GM18520 (cell line): ENCODE measurements at regions not wholly inside any gene's neighbourhood (a gene's known extent, or its start where the extent isn't known, plus 50 kb on each side); places are given as distances from the start of the nearest gene placed in this dataset.
"Not testable (repeated sequence)": the region's sequence is repeated elsewhere in the genome, so short reads cannot be mapped to it uniquely, and the experiment has no call there.

Experiments used
- ATAC-seq: cut with Tn5 transposase; IDR thresholded peaks from one replicate; pipeline ENCODE4 v1.9.1; 2021; ENCODE audit not compliant: unreplicated experiment

DNA sequence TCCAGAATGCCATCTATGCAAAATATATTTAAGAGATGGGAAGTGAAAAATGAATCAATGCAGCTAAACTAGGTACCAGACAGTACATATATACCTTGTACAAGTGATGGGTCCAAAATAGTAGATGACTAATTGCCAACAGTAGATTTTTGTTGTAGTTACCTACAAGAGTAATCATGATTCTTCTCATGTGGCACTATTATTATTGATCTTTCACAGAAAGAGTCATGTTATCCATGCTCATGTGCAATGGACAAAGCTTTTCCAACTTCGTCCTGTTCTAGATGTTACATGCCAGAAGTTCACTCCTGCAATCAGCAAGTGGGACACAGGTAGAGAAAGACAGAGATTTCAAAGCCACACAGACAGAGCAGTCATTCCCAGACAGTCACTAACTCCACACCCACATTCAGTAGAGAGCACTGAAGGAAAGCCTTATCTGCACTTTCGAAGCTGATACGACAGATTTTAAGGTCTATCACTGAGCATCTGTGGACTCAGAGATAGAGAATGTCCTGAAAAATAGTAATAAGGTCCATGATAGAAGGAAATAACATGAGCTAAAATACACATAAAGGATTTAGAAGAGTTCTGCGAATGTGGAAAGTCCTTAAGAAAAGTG, 101.6 kb upstream of the ITPRID2 start:
- ATAC-seq: no peak

DNA sequence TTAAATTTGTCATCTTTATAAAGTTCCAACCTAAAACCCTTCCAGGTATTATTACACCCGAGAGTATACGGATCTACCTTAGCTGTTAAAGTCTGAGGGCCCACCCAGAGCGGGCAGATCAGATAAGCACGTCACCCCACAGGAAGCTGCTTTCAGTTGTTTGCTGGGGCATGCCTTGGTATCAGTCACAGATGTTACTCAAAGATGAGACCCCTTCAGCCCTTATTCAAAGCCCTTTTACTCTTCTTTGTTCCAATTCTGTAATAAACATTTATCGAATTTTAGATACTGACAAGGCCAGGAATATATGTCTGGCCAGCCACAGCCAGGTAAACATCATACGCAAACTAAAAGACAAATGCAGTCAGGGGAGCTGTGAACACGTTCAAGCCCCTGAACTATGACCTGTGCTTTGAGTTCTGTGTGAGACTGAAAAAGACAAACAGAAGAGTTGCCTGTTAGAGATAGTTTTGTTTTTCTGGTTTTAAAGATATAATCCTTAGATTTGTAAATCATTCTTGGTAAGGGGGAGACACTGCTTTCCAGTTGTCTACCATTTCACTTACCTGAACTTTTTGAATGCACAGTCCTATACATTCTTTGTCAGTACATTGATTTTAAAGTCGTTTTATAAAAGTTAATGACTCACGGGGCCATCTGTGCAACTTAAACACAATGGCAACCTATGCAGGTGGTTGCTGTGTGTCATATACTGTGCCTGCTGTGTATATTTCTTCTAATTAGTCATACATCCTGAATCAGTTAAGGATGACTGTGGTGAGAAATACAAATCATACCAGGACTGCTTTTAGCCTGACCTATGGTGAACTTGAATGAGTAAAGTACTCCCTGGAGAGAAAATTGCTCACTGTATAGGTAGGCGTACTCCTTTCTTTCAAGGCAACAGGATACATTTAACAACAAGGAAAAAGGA, 100.5 kb upstream of the ITPRID2 start:
- ATAC-seq: peak; percentile 99

DNA sequence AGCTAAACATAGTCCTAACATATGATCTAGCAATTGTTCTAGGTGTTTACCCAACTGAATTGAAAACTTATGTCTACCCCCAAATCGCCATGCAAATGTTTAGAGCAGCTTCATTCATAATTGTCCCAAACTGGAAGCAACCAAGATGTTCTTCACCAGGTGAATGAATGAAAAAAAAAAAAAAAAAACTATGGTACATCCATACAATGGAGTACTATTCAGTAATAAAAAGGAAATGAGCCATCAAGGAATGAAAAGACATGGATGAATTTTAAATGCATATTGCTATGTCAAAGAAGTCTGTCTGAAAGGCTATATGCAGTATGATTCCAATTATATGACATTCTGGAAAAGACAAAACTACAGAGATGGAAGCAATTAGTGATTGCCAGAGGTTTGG, 98.6 kb upstream of the ITPRID2 start:
- no peak for ATAC-seq

DNA sequence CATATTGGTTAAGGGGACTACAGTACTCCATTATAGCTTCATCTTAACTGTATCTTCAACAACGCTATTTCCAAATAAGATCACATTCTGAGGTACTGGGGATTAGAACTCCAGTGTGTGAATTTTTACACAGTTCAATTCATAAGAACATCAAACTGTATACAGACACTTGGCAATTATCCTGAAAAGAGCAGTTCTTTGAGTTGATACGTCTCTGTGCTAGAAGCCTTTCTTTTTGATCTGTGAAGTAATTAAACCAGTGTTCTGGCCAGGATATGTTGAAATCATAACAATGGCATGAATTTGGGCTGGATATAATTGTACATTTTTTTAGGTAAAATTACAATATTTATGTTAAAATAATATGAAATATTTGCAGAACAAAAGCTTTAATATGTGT, 93.5 kb upstream of the ITPRID2 start:
- no peak for ATAC-seq

DNA sequence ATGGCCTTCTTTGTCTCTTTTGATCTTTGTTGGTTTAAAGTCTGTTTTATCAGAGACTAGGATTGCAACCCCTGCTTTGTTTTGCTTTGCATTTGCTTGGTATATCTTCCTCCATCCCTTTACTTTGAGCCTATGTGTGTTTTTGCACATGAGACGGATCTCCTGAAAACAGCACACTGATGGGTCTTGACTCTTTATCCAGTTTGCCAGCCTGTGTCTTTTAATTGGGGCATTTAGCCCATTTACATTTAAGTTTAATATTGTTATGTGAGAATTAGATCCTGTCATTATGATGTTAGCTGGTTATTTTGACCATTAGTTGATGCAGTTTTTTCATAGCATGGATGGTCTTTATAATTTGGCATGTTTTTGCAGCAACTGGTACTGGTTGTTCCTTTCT, 89.2 kb upstream of the ITPRID2 start:
- not testable (repeated sequence) for ATAC-seq

DNA sequence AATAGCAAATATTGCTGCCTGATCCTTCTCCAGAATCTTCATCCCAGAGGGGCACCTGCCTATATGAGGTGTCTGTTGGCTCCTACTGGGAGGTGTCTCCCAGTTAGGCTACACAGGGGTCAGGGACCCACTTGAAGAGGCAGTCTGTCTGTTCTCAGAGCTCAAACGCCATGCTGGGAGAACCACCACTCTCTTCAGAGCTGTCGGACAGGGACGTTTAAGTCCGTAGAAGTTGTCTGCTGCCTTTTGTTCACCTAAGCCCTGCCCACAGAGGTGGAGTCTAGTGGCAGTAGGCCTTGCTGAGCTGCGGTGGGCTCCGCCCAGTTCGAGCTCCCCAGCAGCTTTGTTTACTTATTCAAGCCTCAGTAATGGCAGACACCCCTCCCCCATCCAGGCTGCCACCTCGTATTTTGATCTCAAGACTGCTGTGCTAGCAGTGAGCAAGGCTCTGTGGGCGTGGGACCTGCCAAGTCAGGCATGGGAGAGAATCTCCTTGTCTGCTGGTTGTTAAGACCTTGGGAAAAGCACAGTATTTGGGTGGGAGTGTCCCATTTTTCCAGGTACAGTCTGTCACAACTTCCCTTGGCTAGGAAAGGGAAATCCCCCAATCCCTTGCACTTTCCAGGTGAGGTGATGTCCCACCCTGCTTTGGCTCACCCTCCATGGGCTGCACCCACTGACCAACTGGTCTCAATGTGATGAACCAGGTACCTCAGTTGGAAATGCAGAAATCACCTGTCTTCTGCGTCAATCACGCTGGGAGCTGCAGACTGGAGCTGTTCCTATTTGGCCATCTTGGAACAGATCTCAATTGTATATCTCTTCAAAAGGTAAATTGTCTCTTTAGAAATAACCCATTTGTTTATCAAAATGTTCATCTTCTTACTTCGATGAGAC, 87.4 kb upstream of the ITPRID2 start:
- ATAC-seq: not testable (repeated sequence)

DNA sequence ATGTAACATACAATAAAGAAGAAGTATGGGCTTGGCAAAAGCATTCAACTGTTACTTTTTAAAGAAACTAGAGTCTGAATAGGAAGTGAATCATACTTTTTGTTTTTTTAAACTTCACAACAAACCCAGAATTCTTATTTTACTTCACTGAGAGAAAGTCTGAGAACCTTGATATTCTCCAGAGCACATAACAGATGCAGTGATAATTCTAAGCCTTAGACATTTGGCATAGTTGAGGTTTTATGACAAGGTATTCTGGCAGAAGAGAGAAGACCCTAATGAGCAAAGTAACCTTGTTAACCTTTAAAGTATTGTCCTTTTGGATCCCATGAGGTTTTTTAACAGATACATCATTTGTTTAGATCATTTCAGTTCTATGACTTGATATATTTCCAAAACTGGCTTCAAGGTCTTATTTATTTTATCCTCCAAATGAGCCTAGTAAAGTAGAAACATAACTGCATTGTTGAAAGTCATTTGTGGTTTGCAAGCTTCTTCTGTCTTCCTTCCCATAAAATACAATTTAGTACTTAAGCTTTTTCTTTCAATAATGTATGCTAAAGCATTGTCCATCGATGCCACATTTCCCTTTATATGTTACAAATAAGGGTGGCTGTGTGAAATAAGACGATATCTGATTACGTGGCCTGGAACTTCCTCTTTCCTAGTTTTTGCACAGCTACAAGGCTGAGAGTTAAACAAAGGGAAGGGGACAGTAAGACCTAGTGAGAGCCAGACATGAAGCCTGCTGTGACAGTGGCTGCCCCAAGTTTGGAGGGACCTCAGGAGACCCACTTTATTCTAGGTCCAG, 86.1 kb upstream of the ITPRID2 start:
- ATAC-seq: no peak

DNA sequence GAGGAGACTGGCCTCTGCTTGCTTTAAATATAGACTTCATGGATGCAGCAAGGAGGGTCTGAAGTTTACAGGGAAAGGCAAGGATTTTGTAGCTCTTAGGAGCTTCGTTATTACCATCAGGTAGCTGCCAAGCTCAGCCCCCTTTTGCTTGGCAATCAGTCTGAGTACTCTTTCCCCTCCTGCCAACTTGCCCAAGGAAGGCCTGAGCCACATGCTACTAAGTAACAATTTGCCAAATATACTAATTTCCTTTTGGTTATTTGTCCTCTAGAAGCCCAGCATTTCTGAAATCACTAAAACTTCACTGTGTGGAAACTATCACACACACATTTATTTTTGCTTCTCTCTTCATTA, 85.5 kb upstream of the ITPRID2 start:
- no peak for ATAC-seq

DNA sequence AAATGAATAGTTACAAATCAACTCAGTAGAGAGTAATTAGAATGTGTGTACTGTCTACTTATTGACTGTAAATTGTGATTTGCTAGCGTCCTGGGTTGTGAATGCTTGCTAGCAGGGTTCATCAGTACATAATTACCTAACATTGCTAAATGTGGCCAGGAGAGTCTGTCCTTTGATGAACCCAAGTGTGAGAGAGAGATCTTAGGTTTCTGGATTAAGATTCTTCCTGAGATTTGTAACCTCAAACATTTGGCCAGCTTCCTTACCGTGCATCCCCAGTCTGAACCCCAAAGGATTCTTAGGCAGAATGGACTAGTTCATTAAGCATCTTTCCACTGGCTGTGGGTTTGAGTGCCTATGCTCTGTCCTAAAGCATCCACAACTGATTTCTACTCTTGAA, 84.0 kb upstream of the ITPRID2 start:
- ATAC-seq: no peak

DNA sequence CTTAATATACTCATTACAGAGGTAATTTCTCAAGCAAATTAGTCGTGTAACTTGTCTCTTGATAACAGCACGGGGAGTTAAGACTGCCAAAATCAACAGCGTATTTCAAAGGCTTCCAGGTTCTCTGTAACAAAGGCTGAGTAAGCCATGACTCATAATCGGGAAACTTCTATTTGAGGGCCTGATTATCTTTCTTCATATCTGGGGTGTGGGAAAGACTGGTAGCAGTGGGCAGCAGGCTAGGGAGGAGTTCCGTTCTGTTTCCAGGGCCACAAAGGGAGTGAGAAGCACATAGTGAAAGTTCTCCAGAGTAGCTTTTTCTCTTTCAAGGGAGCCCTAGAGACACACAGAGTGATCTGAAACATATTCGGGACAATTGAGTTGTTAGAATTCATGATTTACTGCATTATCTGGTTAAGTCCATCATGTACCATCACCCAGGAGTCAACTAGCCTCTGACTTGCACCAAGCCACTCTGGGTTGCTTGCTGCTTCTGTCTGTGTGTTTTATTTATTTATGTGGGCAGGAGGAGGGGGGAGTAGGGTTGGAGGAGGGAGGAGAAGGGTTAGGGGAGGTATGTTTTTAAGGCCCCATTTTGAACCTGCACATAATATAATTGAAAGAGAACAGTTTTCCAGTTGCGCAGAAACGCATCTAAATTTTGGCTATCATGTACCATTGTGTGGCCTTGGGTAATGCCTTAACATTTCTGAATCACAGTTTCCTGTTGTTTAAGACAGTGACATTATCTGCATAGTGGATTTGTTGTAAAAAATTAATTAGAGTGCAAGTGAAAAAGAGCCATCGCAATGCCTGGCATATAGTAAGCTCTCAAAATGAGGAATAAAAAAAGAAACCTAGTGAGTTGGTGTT, 80.5 kb upstream of the ITPRID2 start:
- no peak for ATAC-seq

DNA sequence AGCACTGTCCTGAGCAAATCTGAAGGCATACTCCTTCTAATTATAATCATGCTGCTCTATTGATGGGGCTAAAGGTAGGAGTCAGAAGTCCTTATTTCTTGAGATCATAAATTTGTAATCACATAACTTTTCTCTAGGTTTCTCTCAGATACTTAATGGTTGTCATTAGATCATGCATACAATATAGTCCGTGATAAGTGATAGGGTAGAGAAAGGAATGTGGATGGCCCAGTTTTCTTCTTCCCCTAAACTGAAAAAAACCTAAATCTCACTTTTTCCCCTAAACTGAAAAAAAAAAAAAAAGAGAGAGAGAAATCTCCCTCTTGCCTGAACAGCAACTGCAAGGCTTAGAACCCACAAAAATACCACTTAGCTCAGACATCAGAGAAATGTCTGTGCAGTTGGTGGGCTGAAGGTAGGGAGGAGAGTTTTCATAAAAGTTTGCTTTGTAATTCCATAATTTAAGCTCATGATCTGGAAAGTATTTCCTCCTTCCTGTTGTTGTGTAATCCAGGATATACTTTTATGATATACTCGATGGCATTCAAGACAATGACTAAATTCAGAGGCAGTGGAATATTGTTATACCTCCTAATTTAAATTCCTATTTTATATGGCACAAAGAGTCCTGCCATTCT, 79.3 kb upstream of the ITPRID2 start:
- ATAC-seq: no peak

DNA sequence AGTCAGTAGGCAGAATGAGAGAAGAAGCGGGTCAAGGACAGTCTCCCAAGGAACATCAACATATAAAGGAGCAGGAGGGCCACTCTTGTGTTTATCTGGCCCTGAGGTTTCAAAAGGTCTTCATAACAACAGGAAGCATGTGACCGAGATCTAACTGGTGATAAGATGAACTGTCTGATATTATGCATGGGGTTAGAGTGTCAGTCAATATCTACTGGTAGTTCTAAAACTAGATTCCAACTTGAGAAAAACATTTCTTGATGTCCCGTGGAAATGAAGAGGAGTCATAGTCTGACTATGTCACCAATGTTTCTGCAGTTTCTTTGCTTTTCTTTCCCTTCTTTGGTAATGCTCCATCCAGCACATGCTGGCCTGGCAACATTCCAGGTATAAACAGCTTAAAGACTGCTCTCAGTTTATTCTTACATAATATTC, 77.5 kb upstream of the ITPRID2 start:
- no peak for ATAC-seq

DNA sequence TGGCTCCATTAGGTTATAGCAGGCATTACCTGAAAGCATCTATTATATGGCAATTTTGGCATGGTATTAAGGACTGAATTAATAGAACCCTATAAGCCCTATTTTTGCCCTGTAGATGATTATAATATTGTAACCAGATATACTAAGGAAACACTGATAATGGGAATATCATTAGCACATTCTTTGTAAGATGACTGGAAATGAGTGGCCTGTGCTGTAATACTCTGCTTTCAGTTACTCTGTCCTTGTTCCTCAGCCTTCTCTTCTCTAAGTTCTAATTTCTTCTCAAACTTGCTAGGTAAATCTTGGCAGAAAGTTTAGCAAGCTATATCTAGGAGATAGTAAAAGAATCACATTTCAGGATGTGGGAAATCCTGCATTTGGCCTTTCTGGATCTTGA, 74.0 kb upstream of the ITPRID2 start:
- ATAC-seq: no peak

DNA sequence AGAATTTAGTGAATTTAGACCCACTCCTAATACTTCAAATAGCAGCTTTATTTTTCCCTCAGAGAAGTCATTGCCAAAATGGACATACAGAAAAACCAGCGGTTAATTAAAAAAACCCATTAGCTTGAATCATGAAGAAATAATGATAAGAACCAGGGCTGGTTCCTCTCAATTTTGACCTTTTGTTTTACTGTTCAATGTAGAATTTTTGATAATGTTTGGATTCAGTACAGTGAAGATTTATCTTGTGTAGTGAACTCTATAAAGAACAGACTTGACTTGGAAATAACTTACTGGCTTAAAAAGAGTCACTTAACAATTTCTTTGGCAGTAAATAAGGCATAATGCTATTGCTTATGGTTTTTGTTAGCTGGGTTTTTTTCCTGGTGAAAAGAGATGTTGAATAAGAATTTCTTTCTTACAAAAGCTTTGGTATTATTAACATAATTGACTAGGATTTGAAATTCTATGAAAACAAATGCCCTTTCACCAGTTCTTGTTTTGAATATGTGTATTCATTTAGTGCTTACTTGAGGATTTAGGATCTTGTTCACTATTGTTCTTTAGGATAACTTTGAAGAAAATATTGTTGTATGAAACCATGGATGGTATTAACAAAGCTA, 73.4 kb upstream of the ITPRID2 start:
- no peak for ATAC-seq

DNA sequence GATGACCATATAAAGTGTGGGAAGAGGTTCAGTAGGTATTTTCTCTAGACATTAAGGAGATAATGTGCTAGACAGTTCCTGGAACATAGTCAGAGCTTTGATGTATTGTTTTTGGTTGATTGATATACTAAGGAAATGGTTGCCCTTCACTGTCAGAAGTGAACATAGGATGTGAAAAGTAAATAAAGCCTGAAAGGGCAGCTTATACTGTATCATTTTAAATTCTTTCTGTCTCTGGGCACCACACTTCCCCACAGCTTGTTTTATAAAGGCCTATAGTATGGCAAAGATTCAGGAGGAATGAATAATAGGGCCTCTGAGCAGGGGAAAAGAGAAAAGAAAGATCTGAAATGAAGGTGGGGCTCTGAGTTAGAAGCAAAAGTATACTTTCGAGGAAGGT, 72.7 kb upstream of the ITPRID2 start:
- ATAC-seq: no peak

DNA sequence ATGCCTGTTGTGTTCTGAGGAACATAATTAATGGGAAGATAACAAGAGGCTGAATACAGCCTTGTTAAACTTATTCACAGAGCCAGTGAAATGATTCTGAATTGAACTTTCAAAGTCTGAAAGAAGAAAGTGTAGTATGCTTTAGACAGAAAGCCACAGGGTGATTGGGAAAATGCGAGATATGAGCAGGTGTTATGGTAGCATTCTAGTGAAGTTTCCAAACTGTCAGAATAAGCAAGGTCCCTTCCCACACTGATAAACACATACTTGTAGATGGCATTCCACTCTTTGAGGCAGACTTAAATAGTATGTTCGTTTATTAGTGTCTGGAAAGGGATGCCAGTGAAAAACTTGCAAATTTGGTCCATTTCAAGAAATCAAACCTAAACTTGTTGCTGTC, 70.5 kb upstream of the ITPRID2 start:
- ATAC-seq: no peak

DNA sequence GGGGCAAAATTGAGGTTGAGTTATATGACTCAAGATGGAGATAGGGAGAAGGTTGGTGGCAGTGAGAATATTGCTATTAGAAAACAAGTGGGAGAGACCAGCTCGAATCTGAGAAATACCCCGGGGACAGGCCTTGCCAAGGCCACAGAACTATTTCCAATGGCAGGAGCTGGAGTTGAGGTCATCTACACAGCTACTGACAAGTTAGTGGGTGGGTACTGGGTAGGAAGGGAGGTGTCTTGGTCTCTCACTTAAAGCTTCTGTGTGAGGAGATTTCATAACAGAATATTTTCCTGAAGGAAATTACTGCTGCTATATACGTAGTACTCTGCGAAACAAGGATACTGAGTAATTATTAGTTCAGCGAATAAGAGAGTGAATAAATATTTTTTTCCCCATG, 69.4 kb upstream of the ITPRID2 start:
- no peak for ATAC-seq

DNA sequence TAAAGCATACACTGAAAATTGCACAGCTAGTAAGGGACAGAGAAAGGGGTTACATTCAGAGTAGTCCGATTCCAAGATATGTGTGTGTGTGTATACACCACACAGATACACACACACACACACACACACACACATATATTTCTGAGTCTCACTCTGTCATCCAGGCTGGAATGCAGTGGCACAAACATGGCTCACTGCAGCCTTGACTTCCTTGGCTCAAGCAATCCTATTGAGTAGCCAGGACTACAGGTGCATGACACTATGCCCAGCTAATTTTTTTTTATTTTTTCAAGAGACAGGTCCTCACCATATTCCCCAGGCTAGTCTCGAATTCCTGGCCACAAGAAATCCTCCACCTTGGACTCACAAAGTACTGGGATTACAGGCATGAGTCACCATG, 68.1 kb upstream of the ITPRID2 start:
- ATAC-seq: no peak
